ENCODE measurements at regions not wholly inside any gene's neighbourhood (a gene's known extent, or its start where the extent isn't known, plus 50 kb on each side); places are given as distances from the start of the nearest gene placed in this dataset.

GRCh38 chr5:57839025-57839424 lies 356.4 kb upstream of the ACTBL2 start:
- DNase-seq, result no peak

- DNase-seq, result no peak
Measured at GRCh38 chr5:57836921-57837320, 354.3 kb upstream of the ACTBL2 start.

- DNase-seq, result no peak
Measured at GRCh38 chr5:57836331-57836730, 353.7 kb upstream of the ACTBL2 start.

- DNase-seq, result no peak
Measured at GRCh38 chr5:57834829-57835608, 352.4 kb upstream of the ACTBL2 start.

GRCh38 chr5:57833489-57833888 lies 350.9 kb upstream of the ACTBL2 start:
- DNase-seq, result no peak

- no peak for DNase-seq
Measured at GRCh38 chr5:57832875-57833274, 350.3 kb upstream of the ACTBL2 start.

- no peak for DNase-seq
Measured at GRCh38 chr5:57831932-57832331, 349.3 kb upstream of the ACTBL2 start.

- no peak for DNase-seq
Measured at GRCh38 chr5:57831090-57831489, 348.5 kb upstream of the ACTBL2 start.

GRCh38 chr5:57828221-57828620 lies 345.6 kb upstream of the ACTBL2 start:
- DNase-seq, result no peak

GRCh38 chr5:57825031-57825686 lies 342.5 kb upstream of the ACTBL2 start:
- DNase-seq, result no peak

- DNase-seq, result no peak
Measured at GRCh38 chr5:57824623-57825022, 342.0 kb upstream of the ACTBL2 start.

- DNase-seq, result no peak
Measured at GRCh38 chr5:57824047-57824446, 341.4 kb upstream of the ACTBL2 start.

GRCh38 chr5:57822651-57823050 lies 340.0 kb upstream of the ACTBL2 start:
- DNase-seq, result no peak

GRCh38 chr5:57818397-57818796 lies 335.8 kb upstream of the ACTBL2 start:
- DNase-seq, result no peak

GRCh38 chr5:57817924-57818323 lies 335.3 kb upstream of the ACTBL2 start:
- DNase-seq, result no peak

- no peak for DNase-seq
Measured at GRCh38 chr5:57817001-57817453, 334.4 kb upstream of the ACTBL2 start.

- no peak for DNase-seq
Measured at GRCh38 chr5:57816108-57816507, 333.5 kb upstream of the ACTBL2 start.

GRCh38 chr5:57805732-57806131 lies 323.1 kb upstream of the ACTBL2 start:
- DNase-seq, result no peak

GRCh38 chr5:57805170-57805569 lies 322.6 kb upstream of the ACTBL2 start:
- no peak for DNase-seq

GRCh38 chr5:57804505-57804904 lies 321.9 kb upstream of the ACTBL2 start:
- no peak for DNase-seq

- DNase-seq, result peak; percentile 76
Measured at GRCh38 chr5:57804007-57804444, 321.4 kb upstream of the ACTBL2 start.

- DNase-seq, result no peak
Measured at GRCh38 chr5:57802131-57802530, 319.5 kb upstream of the ACTBL2 start.

GRCh38 chr5:57795203-57795602 lies 312.6 kb upstream of the ACTBL2 start:
- no peak for DNase-seq
